HepG2 (cell line): ENCODE measurements at regions not wholly inside any gene's neighbourhood (a gene's known extent, or its start where the extent isn't known, plus 50 kb on each side); places are given as distances from the start of the nearest gene placed in this dataset.

Source experiments
- ATAC-seq: fragments of 200-7000 bp; cut with Tn5 transposase; 3 replicates; pipeline ENCODE4 v1.9.1; 2020; ENCODE audit warnings: mild to moderate bottlenecking, moderate library complexity
- BruUV-seq: library from RNA; stranded (reverse); fragments of 400-500 nt; replicated peaks from 2 replicates; lab custom pipeline; 2021; lab: Mats Ljungman, UMichigan
- CTCF ChIA-PET: fragments of 300-600 bp; formaldehyde crosslinking; extraction: SDS; loops from one replicate; lab custom pipeline; 2021; ENCODE audit warnings: low total read pairs, inconsistent platforms, low intra/inter-chr PET ratio; lab: Yijun Ruan, JAX
- POLR2A ChIA-PET: fragments of 350-600 bp; sonication (Branson Sonifier 250); formaldehyde crosslinking; loops from one replicate; lab custom pipeline; 2020; ENCODE audit warnings: antibody characterized with exemption, inconsistent platforms; lab: Yijun Ruan, JAX
- DNase-seq: peaks from one replicate; pipeline ENCODE4 v3.0.0-alpha.2; 2015; ENCODE audit warnings: low spot score
- FAIRE-seq: peaks from 3 replicates; lab custom pipeline; 2011; peaks lifted over from hg19 to GRCh38; lab: Jason Lieb, UNC
- H2AFZ ChIP-seq: one replicate; pipeline ENCODE4 v1.6.1; 2011; ENCODE audit warnings: low read length, inconsistent platforms
- H3K27ac ChIP-seq: fragments of 300-600 bp; 3 replicates; pipeline ENCODE4 v1.8.0; 2011; ENCODE audit warnings: mixed run types, mild to moderate bottlenecking, mixed read lengths, low read length, inconsistent platforms; ENCODE audit not compliant: insufficient read depth; ENCODE audit errors: extremely low read length
- H3K27me3 ChIP-seq, 2 experiments: fragments of 200-600 bp in 1 of 2; 2 replicates in 1 of 2; 3 replicates in 1 of 2; pipeline versions ENCODE4 v1.6.0 to v1.8.0; 2011; ENCODE audit warnings: low read length in 2 of 2, mild to moderate bottlenecking in 2 of 2, moderate library complexity in 2 of 2, inconsistent platforms in 1 of 2; ENCODE audit not compliant: insufficient read depth in 2 of 2, control insufficient read depth in 1 of 2
- H3K36me3 ChIP-seq, 2 experiments: fragments of 200-600 bp in 1 of 2; replicated peaks in 1 of 2; 2 replicates in 1 of 2; 3 replicates in 1 of 2; pipeline versions ENCODE4 v1.5.1 to v1.8.0; 2011; ENCODE audit warnings: low read length in 2 of 2, inconsistent platforms in 1 of 2; ENCODE audit not compliant: insufficient read depth in 2 of 2, control insufficient read depth in 1 of 2
- H3K4me1 ChIP-seq: 2 replicates; pipeline ENCODE4 v1.5.1; 2012; ENCODE audit warnings: low read length, inconsistent platforms; ENCODE audit not compliant: insufficient read depth
- H3K4me2 ChIP-seq: 2 replicates; pipeline ENCODE4 v1.6.0; 2011; ENCODE audit warnings: low read depth, low read length, inconsistent platforms
- H3K4me3 ChIP-seq, 3 experiments: fragments of 200-600 bp in 1 of 3; sonication (generic), shearing (Covaris generic) in 1 of 3; replicated peaks in 1 of 3; 2 replicates each; pipeline ENCODE4 v1.5.1; 2011 to 2016; ENCODE audit warnings: low read length in 3 of 3, inconsistent platforms in 2 of 3, low read depth in 2 of 3, mild to moderate bottlenecking in 2 of 3, control low read depth in 1 of 3, mixed read lengths in 1 of 3; ENCODE audit not compliant: insufficient read depth in 1 of 3
- H3K79me2 ChIP-seq: one replicate; pipeline ENCODE4 v1.6.1; 2011; ENCODE audit warnings: low read length, inconsistent platforms; ENCODE audit not compliant: insufficient read depth
- H3K9ac ChIP-seq: 2 replicates; pipeline ENCODE4 v1.6.0; 2011; ENCODE audit warnings: mild to moderate bottlenecking, low read depth, low read length, inconsistent platforms; ENCODE audit not compliant: insufficient read depth
- H3K9me3 ChIP-seq: 2 replicates; pipeline ENCODE4 v1.5.1; 2012; ENCODE audit warnings: mild to moderate bottlenecking, low read length
- H4K20me1 ChIP-seq: 2 replicates; pipeline ENCODE4 v1.6.0; 2011; ENCODE audit warnings: inconsistent platforms, mild to moderate bottlenecking, low read length, moderate library complexity; ENCODE audit not compliant: insufficient read depth
- ARNT2 ChIP-seq: sonication (generic); formaldehyde crosslinking; IDR thresholded peaks from 2 replicates; pipeline ENCODE4 v1.8.0; 2022; ENCODE audit warnings: mild to moderate bottlenecking, low read depth, missing genetic modification reagents, moderate library complexity
- ATM ChIP-seq: fragments of 450-650 bp; IDR thresholded peaks from 2 replicates; pipeline ENCODE4 v1.7.1; 2017; ENCODE audit warnings: mild to moderate bottlenecking, borderline replicate concordance
- KAT2B ChIP-seq: fragments of 150-350 bp; IDR thresholded peaks from 2 replicates; pipeline ENCODE4 v1.6.1; 2014; ENCODE audit warnings: low read depth, low read length, borderline replicate concordance
- SNAI1 ChIP-seq: sonication (generic); formaldehyde crosslinking; IDR thresholded peaks from 2 replicates; pipeline ENCODE4 v1.5.0; 2020; ENCODE audit warnings: mild to moderate bottlenecking, missing genetic modification reagents, borderline replicate concordance
- TBL1XR1 ChIP-seq: fragments of 150-350 bp; IDR thresholded peaks from 2 replicates; pipeline ENCODE4 v1.6.1; 2014; ENCODE audit warnings: borderline replicate concordance, low read length; ENCODE audit not compliant: partially characterized antibody
- THRA ChIP-seq: sonication (generic); formaldehyde crosslinking; IDR thresholded peaks from 2 replicates; pipeline ENCODE4 v1.4.0; 2020; ENCODE audit warnings: missing genetic modification reagents, borderline replicate concordance
- ZBTB1 ChIP-seq: sonication (generic); formaldehyde crosslinking; IDR thresholded peaks from 2 replicates; pipeline ENCODE4 v1.4.0; 2020; ENCODE audit warnings: missing genetic modification reagents, borderline replicate concordance
- ZNF225 ChIP-seq: sonication (generic); formaldehyde crosslinking; IDR thresholded peaks from 2 replicates; pipeline ENCODE4 v1.4.0; 2020; ENCODE audit warnings: mild to moderate bottlenecking, missing genetic modification reagents
- ZNF235 ChIP-seq: sonication (generic); formaldehyde crosslinking; IDR thresholded peaks from 2 replicates; pipeline ENCODE4 v1.8.1; 2023; ENCODE audit warnings: mild to moderate bottlenecking, missing genetic modification reagents, borderline replicate concordance
- WGBS: methylation state at CpG from one replicate; pipeline ENCODE4 v1.1.6; 2017; ENCODE audit warnings: low lambda C conversion rate; 5-methylcytosine and 5-hydroxymethylcytosine counted together
- in situ Hi-C: cut with HindIII; loops from 2 replicates; pipeline ENCODE4 v1.10.0; 2017; ENCODE audit warnings: low pct_unique_long_range_greater_than_20kb; ENCODE audit not compliant: extremely low pct_ligation_motif_present
- intact Hi-C: fragments of 100-400 bp; cut with micrococcal nuclease; formaldehyde crosslinking; loops from one replicate; pipeline ENCODE4 v1.10.0; 2022; ENCODE audit not compliant: unreplicated experiment
- TF ChIP-seq, protein P1 (sequence below): sonication (generic); formaldehyde crosslinking; conservative IDR thresholded peaks from 2 replicates; pipeline ENCODE4 v1.8.0; 2022; ENCODE audit warnings: missing genetic modification reagents
- TF ChIP-seq, protein P2 (sequence below): IDR thresholded peaks from 2 replicates; pipeline ENCODE4 v1.6.1; 2012; ENCODE audit warnings: low read depth, low read length, improper control_type of control experiment

- CTCF ChIA-PET: no interaction called here
Measured at GRCh38 chr4:8736090-8736825, 135.4 kb downstream of the HMX1 start.

More at GRCh38 chr4:8736090-8736825, 135.4 kb downstream of the HMX1 start:
- H3K27ac ChIP-seq: no peak overlapping the region
- H3K79me2 ChIP-seq: no peaks in the 10 kb centered on the region
- DNase-seq: no peak
- intact Hi-C loops (no loop called here), in situ Hi-C loops (no loop called here)
- no peaks in the 10 kb centered on the region for H4K20me1 ChIP-seq
- POLR2A ChIA-PET: no interaction called here
- no TSS peak for BruUV-seq
- FAIRE-seq: no peak
- WGBS: 7% methylated on average over 15 of the region's 18 CpGs
- H3K9me3 ChIP-seq: no peaks in the 10 kb centered on the region
- no peak overlapping the region for H3K4me3 ChIP-seq
- H3K27me3 ChIP-seq: peaks cover 1 to 37% of the 10 kb centered on the region in 2 experiments; a peak in 4 of 5 replicates
- H3K4me2 ChIP-seq: no peak overlapping the region
- H3K9ac ChIP-seq: no peak overlapping the region
- no peak for ATAC-seq
- H2AFZ ChIP-seq: no peak overlapping the region
- TF ChIP-seq ARNT2 (no peak), ZBTB1 (CRISPR knock-in tag) (no peak), ATM (no peak), TBL1XR1 (no peak), SNAI1 (no peak), ZNF225 (no peak), ZNF235 (CRISPR knock-in tag) (no peak), KAT2B (no peak), THRA (CRISPR knock-in tag) (no peak)
- TF ChIP-seq, protein P1, sequence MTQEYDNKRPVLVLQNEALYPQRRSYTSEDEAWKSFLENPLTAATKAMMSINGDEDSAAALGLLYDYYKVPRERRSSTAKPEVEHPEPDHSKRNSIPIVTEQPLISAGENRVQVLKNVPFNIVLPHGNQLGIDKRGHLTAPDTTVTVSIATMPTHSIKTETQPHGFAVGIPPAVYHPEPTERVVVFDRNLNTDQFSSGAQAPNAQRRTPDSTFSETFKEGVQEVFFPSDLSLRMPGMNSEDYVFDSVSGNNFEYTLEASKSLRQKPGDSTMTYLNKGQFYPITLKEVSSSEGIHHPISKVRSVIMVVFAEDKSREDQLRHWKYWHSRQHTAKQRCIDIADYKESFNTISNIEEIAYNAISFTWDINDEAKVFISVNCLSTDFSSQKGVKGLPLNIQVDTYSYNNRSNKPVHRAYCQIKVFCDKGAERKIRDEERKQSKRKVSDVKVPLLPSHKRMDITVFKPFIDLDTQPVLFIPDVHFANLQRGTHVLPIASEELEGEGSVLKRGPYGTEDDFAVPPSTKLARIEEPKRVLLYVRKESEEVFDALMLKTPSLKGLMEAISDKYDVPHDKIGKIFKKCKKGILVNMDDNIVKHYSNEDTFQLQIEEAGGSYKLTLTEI: no peak
- TF ChIP-seq, protein P2, sequence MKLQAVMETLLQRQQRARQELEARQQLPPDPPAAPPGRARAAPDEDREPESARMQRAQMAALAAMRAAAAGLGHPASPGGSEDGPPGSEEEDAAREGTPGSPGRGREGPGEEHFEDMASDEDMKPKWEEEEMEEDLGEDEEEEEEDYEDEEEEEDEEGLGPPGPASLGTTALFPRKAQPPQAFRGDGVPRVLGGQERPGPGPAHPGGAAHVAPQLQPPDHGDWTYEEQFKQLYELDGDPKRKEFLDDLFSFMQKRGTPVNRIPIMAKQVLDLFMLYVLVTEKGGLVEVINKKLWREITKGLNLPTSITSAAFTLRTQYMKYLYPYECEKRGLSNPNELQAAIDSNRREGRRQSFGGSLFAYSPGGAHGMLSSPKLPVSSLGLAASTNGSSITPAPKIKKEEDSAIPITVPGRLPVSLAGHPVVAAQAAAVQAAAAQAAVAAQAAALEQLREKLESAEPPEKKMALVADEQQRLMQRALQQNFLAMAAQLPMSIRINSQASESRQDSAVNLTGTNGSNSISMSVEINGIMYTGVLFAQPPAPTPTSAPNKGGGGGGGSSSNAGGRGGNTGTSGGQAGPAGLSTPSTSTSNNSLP: no peak
- no peaks in the 10 kb centered on the region for H3K4me1 ChIP-seq
- H3K36me3 ChIP-seq: no peaks in the 10 kb centered on the region
